IMR-90 (cell line): ENCODE measurements at regions not wholly inside any gene's neighbourhood (a gene's known extent, or its start where the extent isn't known, plus 50 kb on each side); places are given as distances from the start of the nearest gene placed in this dataset.

Source experiments
- ATAC-seq: fragments of 200-7000 bp; cut with Tn5 transposase; 2 replicates; pipeline ENCODE4 v1.9.1; 2020; ENCODE audit warnings: low read depth, mild to moderate bottlenecking, moderate library complexity
- BruUV-seq: library from RNA; stranded (reverse); fragments of 400-500 nt; replicated peaks from 2 replicates; lab custom pipeline; 2021; lab: Mats Ljungman, UMichigan
- CTCF ChIA-PET: fragments of 300-600 bp; formaldehyde crosslinking; extraction: SDS; loops from one replicate; lab custom pipeline; 2021; ENCODE audit warnings: antibody characterized with exemption; lab: Yijun Ruan, JAX
- POLR2A ChIA-PET: fragments of 300-600 bp; sonication (Branson Sonifier 250); formaldehyde crosslinking; loops from one replicate; lab custom pipeline; 2022; ENCODE audit warnings: antibody characterized with exemption; ENCODE audit not compliant: unreplicated experiment; lab: Charles Lee
- DNase-seq: peaks from one replicate; pipeline ENCODE4 v3.0.0; 2013
- H2AFZ ChIP-seq: replicated peaks from 2 replicates; pipeline ENCODE3; 2013; ENCODE audit warnings: low read length, mild to moderate bottlenecking; ENCODE audit not compliant: poor library complexity
- H2AK5ac ChIP-seq: 2 replicates; pipeline ENCODE4 v1.6.1; 2013; ENCODE audit warnings: low read depth, low read length, inconsistent platforms
- H2AK9ac ChIP-seq: replicated peaks from 2 replicates; pipeline ENCODE3; 2013; ENCODE audit warnings: mild to moderate bottlenecking, low read depth, low read length, moderate library complexity; ENCODE audit not compliant: poor library complexity
- H2BK120ac ChIP-seq: 2 replicates; pipeline ENCODE4 v1.6.1; 2013; ENCODE audit warnings: low read depth, low read length, inconsistent platforms
- H2BK15ac ChIP-seq: 3 replicates; pipeline ENCODE4 v1.6.1; 2013; ENCODE audit warnings: low read depth, low read length, inconsistent platforms
- H2BK20ac ChIP-seq: 2 replicates; pipeline ENCODE4 v1.6.1; 2013; ENCODE audit warnings: low read depth, mild to moderate bottlenecking, inconsistent platforms, low read length, moderate library complexity
- H2BK5ac ChIP-seq: 2 replicates; pipeline ENCODE4 v1.6.1; 2013; ENCODE audit warnings: mild to moderate bottlenecking, low read depth, low read length, inconsistent platforms; ENCODE audit not compliant: poor library complexity, severe bottlenecking
- H3K14ac ChIP-seq: replicated peaks from 2 replicates; pipeline ENCODE4 v1.6.1; 2013; ENCODE audit warnings: low read depth, low read length, inconsistent platforms
- H3K18ac ChIP-seq: 2 replicates; pipeline ENCODE4 v1.6.1; 2013; ENCODE audit warnings: low read depth, low read length, control low read depth
- H3K23ac ChIP-seq: 2 replicates; pipeline ENCODE4 v1.6.1; 2013; ENCODE audit warnings: low read depth, low read length, inconsistent platforms
- H3K27ac ChIP-seq: 2 replicates; pipeline ENCODE4 v1.5.1; 2013; ENCODE audit warnings: mild to moderate bottlenecking, control low read depth, low read length; ENCODE audit not compliant: insufficient read depth
- H3K27me3 ChIP-seq: 2 replicates; pipeline ENCODE4 v1.6.1; 2013; ENCODE audit warnings: low read length; ENCODE audit not compliant: control insufficient read depth, insufficient read depth
- H3K36me3 ChIP-seq: 2 replicates; pipeline ENCODE4 v1.6.1; 2013; ENCODE audit warnings: low read length, mixed read lengths; ENCODE audit not compliant: control insufficient read depth, insufficient read depth
- H3K4ac ChIP-seq: 2 replicates; pipeline ENCODE4 v1.6.1; 2013; ENCODE audit warnings: low read depth, low read length, inconsistent platforms
- H3K4me1 ChIP-seq: 2 replicates; pipeline ENCODE4 v1.6.1; 2013; ENCODE audit warnings: low read length, mixed read lengths; ENCODE audit not compliant: control insufficient read depth, insufficient read depth
- H3K4me2 ChIP-seq: 2 replicates; pipeline ENCODE4 v1.6.1; 2013; ENCODE audit warnings: low read depth, mild to moderate bottlenecking, control low read depth, low read length, moderate library complexity
- H3K4me3 ChIP-seq: 2 replicates; pipeline ENCODE4 v1.5.1; 2013; ENCODE audit warnings: low read depth, mild to moderate bottlenecking, control low read depth, low read length, moderate library complexity; ENCODE audit not compliant: insufficient read depth
- H3K56ac ChIP-seq: 2 replicates; pipeline ENCODE4 v1.6.1; 2013; ENCODE audit warnings: low read length, inconsistent platforms; ENCODE audit not compliant: insufficient read depth; ENCODE audit errors: extremely low read depth
- H3K79me1 ChIP-seq, 2 experiments: 2 replicates each; pipeline ENCODE4 v1.6.1; 2013; ENCODE audit warnings: low read length in 2 of 2, inconsistent platforms in 1 of 2, low read depth in 1 of 2
- H3K9ac ChIP-seq: 2 replicates; pipeline ENCODE4 v1.6.1; 2013; ENCODE audit warnings: low read depth, low read length, control low read depth
- H3K9me1 ChIP-seq: 2 replicates; pipeline ENCODE4 v1.6.1; 2013; ENCODE audit warnings: low read length, inconsistent platforms; ENCODE audit not compliant: insufficient read depth
- H3K9me3 ChIP-seq: 2 replicates; pipeline ENCODE4 v1.6.1; 2013; ENCODE audit warnings: low read length; ENCODE audit not compliant: control insufficient read depth, insufficient read depth
- H4K20me1 ChIP-seq: 2 replicates; pipeline ENCODE4 v1.6.1; 2013; ENCODE audit warnings: low read length, inconsistent platforms; ENCODE audit not compliant: insufficient read depth
- H4K5ac ChIP-seq: 2 replicates; pipeline ENCODE4 v1.6.1; 2013; ENCODE audit warnings: mild to moderate bottlenecking, low read depth, low read length, control low read depth
- H4K8ac ChIP-seq, 2 experiments: 2 replicates each; pipeline ENCODE4 v1.6.1; 2013; ENCODE audit warnings: low read depth in 2 of 2, low read length in 2 of 2, control low read depth in 1 of 2, inconsistent platforms in 1 of 2
- H4K91ac ChIP-seq: 2 replicates; pipeline ENCODE4 v1.6.1; 2013; ENCODE audit warnings: low read depth, low read length, inconsistent platforms; ENCODE audit not compliant: insufficient read depth
- BHLHE40 ChIP-seq: fragments of 150-350 bp; IDR thresholded peaks from 2 replicates; pipeline ENCODE4 v1.6.1; 2016; ENCODE audit warnings: mild to moderate bottlenecking, low read depth, low read length
- CEBPB ChIP-seq: IDR thresholded peaks from 2 replicates; pipeline ENCODE4 v1.6.1; 2012; ENCODE audit warnings: low read depth, low read length, improper control_type of control experiment
- MAFK ChIP-seq: IDR thresholded peaks from 2 replicates; pipeline ENCODE4 v1.6.1; 2012; ENCODE audit warnings: low read depth, low read length, improper control_type of control experiment
- RFX5 ChIP-seq: IDR thresholded peaks from 2 replicates; pipeline ENCODE4 v1.8.0; 2012; ENCODE audit warnings: low read depth, mild to moderate bottlenecking, low read length, moderate library complexity
- WGBS, 2 experiments: methylation state at CpG; one replicate each; pipeline versions ENCODE4 v1.1.5 to v1.1.7; 2013; ENCODE audit warnings: missing lambda C conversion rate in 2 of 2; ENCODE audit not compliant: insufficient read length in 1 of 2; ENCODE audit errors: extremely low coverage in 2 of 2; 5-methylcytosine and 5-hydroxymethylcytosine counted together
- dilution Hi-C: fragments of 300-500 bp; cut with HindIII; formaldehyde crosslinking; loops from one replicate; pipeline ENCODE4 v1.14.3; 2018; ENCODE audit warnings: low sequenced_read_pairs; ENCODE audit not compliant: unreplicated experiment
- in situ Hi-C: fragments of 300-500 bp; cut with MboI; formaldehyde crosslinking; loops from 3 replicates; pipeline ENCODE4 v1.14.3; 2019; ENCODE audit warnings: low sequenced_read_pairs, inconsistent platforms, mixed read lengths
- intact Hi-C: fragments of 100-400 bp; cut with micrococcal nuclease; formaldehyde crosslinking; loops from 2 replicates; pipeline ENCODE4 v1.10.0; 2022
- TF ChIP-seq, protein P1 (sequence below): fragments of 150-350 bp; IDR thresholded peaks from 2 replicates; pipeline ENCODE4 v1.6.1; 2017; ENCODE audit warnings: mild to moderate bottlenecking, antibody characterized with exemption, low read length, low read depth

DNA sequence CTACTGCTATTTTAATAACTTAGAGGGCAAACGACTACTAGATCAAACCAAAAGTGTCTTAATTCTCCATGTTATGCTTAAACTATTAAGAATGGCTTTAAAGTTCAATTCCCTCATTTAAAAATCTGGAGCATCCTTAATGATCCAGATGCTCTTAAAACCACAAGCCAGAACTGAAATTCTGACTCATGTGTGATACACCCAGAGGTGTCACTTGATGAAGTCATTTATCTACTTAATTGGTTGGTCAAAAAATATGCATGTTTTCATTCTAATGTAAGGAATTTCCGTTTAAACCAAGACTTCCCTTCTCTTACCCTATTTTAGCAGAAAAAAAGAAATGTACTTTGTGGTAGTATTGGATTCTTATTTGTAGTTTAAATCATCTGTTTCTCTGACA, 1261.2 kb upstream of the B3GALT2 start:
- ATAC-seq = peak; percentile 27; the same call in 1 of the 2 replicates
- Histone ChIP-seq H3K27me3 (no peaks in the 10 kb centered on the region), H2BK15ac (no peak overlapping the region), H3K9me3 (no peaks in the 10 kb centered on the region), H2BK120ac (no peak overlapping the region), H4K5ac (no peak overlapping the region), H3K18ac (no peak overlapping the region), H3K4me3 (no peak overlapping the region), H4K8ac (peak overlapping the region in 1 of 2 experiments; percentile 70; a peak in 1 of 4 replicates), H3K9me1 (no peaks in the 10 kb centered on the region), H2AK5ac (no peak overlapping the region), H3K9ac (no peak overlapping the region), H3K79me1 (no peaks in the 10 kb centered on the region), H2AK9ac (no peak overlapping the region), H4K91ac (no peak overlapping the region), H2AFZ (no peak overlapping the region), H4K20me1 (no peaks in the 10 kb centered on the region), H3K23ac (no peak overlapping the region), H3K4me1 (no peaks in the 10 kb centered on the region), H3K4ac (no peak overlapping the region), H3K27ac (no peak overlapping the region), H2BK5ac (peak overlapping the region; percentile 50), H3K14ac (no peak overlapping the region), H2BK20ac (no peak overlapping the region), H3K56ac (no peak overlapping the region), H3K36me3 (no peaks in the 10 kb centered on the region), H3K4me2 (no peak overlapping the region)
- dilution Hi-C loops = no loop called here
- CTCF ChIA-PET = interaction anchor here (0.6 kb wide), 1 partner anchor 952 kb away, joined by 3 read pairs; no protein-coding TSS in a partner anchor
- DNase-seq = peak; percentile 71
- TF ChIP-seq BHLHE40 = no peak
- TF ChIP-seq, protein P1, sequence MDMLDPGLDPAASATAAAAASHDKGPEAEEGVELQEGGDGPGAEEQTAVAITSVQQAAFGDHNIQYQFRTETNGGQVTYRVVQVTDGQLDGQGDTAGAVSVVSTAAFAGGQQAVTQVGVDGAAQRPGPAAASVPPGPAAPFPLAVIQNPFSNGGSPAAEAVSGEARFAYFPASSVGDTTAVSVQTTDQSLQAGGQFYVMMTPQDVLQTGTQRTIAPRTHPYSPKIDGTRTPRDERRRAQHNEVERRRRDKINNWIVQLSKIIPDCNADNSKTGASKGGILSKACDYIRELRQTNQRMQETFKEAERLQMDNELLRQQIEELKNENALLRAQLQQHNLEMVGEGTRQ = no peak
- no peak for TF ChIP-seq CEBPB
- no peak for TF ChIP-seq MAFK
- no peak for TF ChIP-seq RFX5
- no CpG with 5 or more reads among the region's 2 CpGs for whole genome bisulfite sequencing, 2 experiments
- in situ Hi-C loops = no loop called here
- BruUV-seq = no TSS peak
- intact Hi-C loops = no loop called here
- POLR2A ChIA-PET = no interaction called here
